ENCODE measurements at regions not wholly inside any gene's neighbourhood (a gene's known extent, or its start where the extent isn't known, plus 50 kb on each side); places are given as distances from the start of the nearest gene placed in this dataset.

DNA sequence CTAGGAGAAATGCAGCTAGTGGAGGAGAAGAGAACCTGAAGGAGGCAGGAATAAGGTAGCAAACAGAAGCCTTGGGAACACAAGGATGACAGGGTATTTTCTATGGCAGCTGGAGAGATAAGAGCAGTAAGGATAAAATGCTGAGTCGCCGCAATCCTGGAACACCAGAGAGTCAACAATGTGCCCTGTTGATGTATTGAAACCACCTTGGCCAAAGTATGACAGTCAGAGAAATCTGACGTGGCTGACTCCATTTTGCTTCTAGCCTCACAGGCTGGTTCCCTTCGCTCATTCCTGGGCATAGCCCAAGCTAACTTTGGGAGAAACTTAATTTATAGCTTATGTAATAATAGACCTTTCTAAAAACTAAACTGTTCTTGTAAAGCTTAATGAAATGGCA is 56.6 kb upstream of the C4orf54 start:
- intact Hi-C loops (cut with DNase I): no loop called here
- TF ChIP-seq, protein P1, sequence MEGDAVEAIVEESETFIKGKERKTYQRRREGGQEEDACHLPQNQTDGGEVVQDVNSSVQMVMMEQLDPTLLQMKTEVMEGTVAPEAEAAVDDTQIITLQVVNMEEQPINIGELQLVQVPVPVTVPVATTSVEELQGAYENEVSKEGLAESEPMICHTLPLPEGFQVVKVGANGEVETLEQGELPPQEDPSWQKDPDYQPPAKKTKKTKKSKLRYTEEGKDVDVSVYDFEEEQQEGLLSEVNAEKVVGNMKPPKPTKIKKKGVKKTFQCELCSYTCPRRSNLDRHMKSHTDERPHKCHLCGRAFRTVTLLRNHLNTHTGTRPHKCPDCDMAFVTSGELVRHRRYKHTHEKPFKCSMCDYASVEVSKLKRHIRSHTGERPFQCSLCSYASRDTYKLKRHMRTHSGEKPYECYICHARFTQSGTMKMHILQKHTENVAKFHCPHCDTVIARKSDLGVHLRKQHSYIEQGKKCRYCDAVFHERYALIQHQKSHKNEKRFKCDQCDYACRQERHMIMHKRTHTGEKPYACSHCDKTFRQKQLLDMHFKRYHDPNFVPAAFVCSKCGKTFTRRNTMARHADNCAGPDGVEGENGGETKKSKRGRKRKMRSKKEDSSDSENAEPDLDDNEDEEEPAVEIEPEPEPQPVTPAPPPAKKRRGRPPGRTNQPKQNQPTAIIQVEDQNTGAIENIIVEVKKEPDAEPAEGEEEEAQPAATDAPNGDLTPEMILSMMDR (IDR thresholded peaks at IDR 0.05): no peak
- H3K4me3 ChIP-seq: no peak overlapping the region
- H3K36me3 ChIP-seq: no peaks in the 10 kb centered on the region
- no peak for ATAC-seq
- H3K9me3 ChIP-seq: no peaks in the 10 kb centered on the region
- no peak overlapping the region for H3K27ac ChIP-seq
- no peak for DNase-seq
- 87 to 90% methylated on average over 4 of the region's 4 CpGs for WGBS, 2 donors
- H3K4me1 ChIP-seq: peaks cover 0 to 15% (median 8%) of the 10 kb centered on the region in 9 donors
- H3K27me3 ChIP-seq: no peaks in the 10 kb centered on the region

DNA sequence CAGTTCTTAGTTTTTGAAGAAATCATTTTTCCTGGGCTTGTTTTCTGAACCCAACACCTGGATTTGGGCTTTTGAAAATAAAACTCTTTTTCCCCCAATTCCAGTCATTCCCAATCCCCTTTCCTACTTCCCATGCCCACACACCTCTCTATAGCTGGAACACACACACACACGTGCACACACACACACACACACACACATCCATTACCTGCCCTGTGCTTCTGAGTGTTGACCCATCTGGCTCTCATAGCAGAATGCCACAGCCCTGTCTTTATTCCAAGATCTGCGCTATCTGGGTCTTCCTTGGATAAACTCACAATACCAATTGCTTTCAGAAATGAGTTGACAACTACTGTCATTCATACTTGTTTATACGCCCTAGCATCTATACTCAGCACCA is 54.9 kb upstream of the C4orf54 start:
- 80 to 85% methylated on average over 3 of the region's 3 CpGs for WGBS, 2 donors
- Histone ChIP-seq H3K27me3 (no peaks in the 10 kb centered on the region), H3K27ac (no peak overlapping the region), H3K4me3 (no peak overlapping the region), H3K9me3 (no peaks in the 10 kb centered on the region), H3K36me3 (no peaks in the 10 kb centered on the region), H3K4me1 (peaks cover 0 to 15% (median 8%) of the 10 kb centered on the region in 9 donors)
- TF ChIP-seq, protein P1 (IDR thresholded peaks at IDR 0.05): no peak
- DNase-seq: no peak
- intact Hi-C loops (cut with DNase I): no loop called here
- no peak for ATAC-seq

DNA sequence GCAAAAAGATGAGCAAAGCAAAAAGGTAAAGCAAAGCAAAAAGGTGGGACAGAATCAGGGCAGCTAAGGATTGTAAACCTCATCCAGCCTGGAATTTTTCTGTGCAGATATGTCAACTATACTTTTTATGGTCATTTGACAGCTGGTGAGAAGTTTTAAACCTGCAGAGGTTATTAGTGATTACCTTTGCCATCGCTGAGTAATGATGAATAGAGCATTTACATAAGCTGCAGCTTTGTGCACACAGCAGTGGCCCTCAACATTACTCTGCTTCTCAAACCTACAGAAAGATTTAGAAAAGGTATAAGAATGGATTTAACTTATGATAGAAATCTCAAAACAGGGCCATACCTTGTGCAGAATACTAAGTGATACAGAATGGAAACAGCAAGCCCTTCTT is 54.5 kb upstream of the C4orf54 start:
- H3K4me3 ChIP-seq: no peak overlapping the region
- no peak for ATAC-seq
- no peak overlapping the region for H3K27ac ChIP-seq
- no peaks in the 10 kb centered on the region for H3K9me3 ChIP-seq
- intact Hi-C loops (cut with DNase I): no loop called here
- H3K4me1 ChIP-seq: peaks cover 0 to 15% (median 8%) of the 10 kb centered on the region in 9 donors
- H3K27me3 ChIP-seq: no peaks in the 10 kb centered on the region
- no peak for DNase-seq
- TF ChIP-seq, protein P1 (IDR thresholded peaks at IDR 0.05): no peak
- no peaks in the 10 kb centered on the region for H3K36me3 ChIP-seq
- WGBS, 2 donors: 76 to 88% methylated on average over 1 of the region's 1 CpG

DNA sequence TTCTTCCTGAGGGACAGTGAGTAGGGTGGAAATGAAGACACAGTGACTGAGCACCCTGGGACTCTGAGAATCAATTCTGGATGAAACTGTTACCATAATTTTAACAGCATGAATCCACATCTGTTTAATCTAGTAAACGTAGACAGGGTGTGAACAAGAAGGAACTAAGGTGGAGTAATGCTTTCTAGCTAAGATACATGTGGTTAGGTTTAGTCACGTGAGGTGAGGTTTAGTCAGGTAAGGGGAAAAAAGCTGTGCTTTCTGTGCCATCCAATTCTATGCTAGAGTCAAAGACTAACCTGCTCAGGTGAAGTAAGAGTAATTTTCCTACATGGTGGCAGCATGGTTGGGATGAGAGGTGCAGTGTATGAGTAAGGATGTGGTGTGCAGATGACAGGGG is 54.0 kb upstream of the C4orf54 start:
- ATAC-seq (no peak), DNase-seq (no peak)
- no peaks in the 10 kb centered on the region for H3K27me3 ChIP-seq
- no peaks in the 10 kb centered on the region for H3K9me3 ChIP-seq
- no peak overlapping the region for H3K27ac ChIP-seq
- intact Hi-C loops (cut with DNase I): no loop called here
- H3K4me3 ChIP-seq: no peak overlapping the region
- 88% methylated on average over 2 of the region's 2 CpGs for WGBS, 2 donors
- H3K4me1 ChIP-seq: peaks cover 0 to 15% (median 8%) of the 10 kb centered on the region in 9 donors
- TF ChIP-seq, protein P1 (IDR thresholded peaks at IDR 0.05): no peak
- H3K36me3 ChIP-seq: no peaks in the 10 kb centered on the region
